ENCODE measurements at regions not wholly inside any gene's neighbourhood (a gene's known extent, or its start where the extent isn't known, plus 50 kb on each side); places are given as distances from the start of the nearest gene placed in this dataset.

- TF ChIP-seq CTCF (conservative IDR thresholded peaks at IDR 0.05 in 1 of 2, IDR thresholded peaks at IDR 0.05 in 1 of 2; ENCODE audit: low read depth in 1 of 2, low read length in 2 of 2) (no peak), EZH2 (IDR thresholded peaks at IDR 0.05; ENCODE audit: low read length, missing control alignments) (no peak)
These were observed 1190.7 kb downstream of the FSCB start for GRCh38 chr14:43316427-43316826.
